ENCODE measurements at regions not wholly inside any gene's neighbourhood (a gene's known extent, or its start where the extent isn't known, plus 50 kb on each side); places are given as distances from the start of the nearest gene placed in this dataset.
A peak's percentile ranks its signal among the peaks of the same experiment; 100 is the strongest.
"Not testable (repeated sequence)": the region's sequence is repeated elsewhere in the genome, so short reads cannot be mapped to it uniquely, and the experiment has no call there.

DNA sequence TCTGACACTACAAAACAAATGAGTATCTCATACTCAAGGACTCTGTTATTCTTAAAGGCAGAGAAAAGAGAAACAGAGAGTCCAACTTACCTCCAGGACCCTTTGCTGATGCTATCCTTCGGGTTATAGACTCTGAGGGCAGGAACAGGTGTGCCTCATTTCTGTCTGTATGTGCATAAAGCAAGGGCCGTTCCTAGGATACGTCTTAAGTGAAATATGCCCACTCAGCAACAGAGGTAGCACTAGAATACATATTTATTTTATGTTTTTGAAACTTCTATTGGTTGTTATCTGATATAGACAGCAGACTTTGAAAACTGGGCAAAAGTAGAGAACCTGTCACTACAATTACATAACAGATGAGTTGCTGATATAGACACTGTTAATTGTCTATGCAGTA lies 89.3 kb upstream of the CPNE4 start:
- no peak overlapping the region for H3K4me3 ChIP-seq (ENCODE audit: low read depth, low read length)
- DNase-seq (ENCODE audit: low read depth): no peak
- in situ Hi-C loops (cut with HindIII; ENCODE audit: low sequenced_read_pairs): no loop called here
- TF ChIP-seq, protein P1, sequence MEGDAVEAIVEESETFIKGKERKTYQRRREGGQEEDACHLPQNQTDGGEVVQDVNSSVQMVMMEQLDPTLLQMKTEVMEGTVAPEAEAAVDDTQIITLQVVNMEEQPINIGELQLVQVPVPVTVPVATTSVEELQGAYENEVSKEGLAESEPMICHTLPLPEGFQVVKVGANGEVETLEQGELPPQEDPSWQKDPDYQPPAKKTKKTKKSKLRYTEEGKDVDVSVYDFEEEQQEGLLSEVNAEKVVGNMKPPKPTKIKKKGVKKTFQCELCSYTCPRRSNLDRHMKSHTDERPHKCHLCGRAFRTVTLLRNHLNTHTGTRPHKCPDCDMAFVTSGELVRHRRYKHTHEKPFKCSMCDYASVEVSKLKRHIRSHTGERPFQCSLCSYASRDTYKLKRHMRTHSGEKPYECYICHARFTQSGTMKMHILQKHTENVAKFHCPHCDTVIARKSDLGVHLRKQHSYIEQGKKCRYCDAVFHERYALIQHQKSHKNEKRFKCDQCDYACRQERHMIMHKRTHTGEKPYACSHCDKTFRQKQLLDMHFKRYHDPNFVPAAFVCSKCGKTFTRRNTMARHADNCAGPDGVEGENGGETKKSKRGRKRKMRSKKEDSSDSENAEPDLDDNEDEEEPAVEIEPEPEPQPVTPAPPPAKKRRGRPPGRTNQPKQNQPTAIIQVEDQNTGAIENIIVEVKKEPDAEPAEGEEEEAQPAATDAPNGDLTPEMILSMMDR (IDR thresholded peaks at IDR 0.05; ENCODE audit: low read depth, low read length, missing control alignments): no peak

DNA sequence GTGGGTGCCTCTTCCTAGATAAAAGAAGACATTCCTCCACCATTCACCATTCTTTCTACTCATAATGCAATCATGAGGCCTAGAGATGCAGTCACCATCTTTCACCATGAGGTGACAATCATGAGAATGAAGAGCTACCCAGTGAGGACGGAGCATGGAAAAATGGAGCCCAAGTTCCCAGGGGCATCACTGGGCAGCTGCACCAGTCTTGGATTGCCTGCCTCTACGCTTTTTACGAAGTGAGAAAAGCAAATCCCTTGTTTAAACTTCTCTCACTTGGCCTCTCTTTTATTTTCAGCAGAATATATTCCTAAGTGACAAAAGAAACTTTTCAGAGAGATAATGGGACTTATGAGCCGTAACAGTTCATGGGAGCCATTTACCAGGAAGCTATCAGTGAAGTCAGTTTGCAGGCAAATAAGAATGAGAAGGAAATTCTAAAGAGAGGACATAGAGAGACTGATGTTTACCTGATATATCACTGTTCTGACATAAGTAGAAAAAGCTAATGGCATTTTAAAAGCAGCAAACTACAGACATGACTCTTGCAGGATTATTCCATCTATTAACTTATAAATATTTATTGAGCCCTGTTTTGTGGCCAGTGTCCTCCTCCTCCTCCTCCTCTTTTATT lies 90.0 kb upstream of the CPNE4 start:
- in situ Hi-C loops (cut with HindIII; ENCODE audit: low sequenced_read_pairs): no loop called here
- DNase-seq (ENCODE audit: low read depth): no peak
- H3K4me3 ChIP-seq (ENCODE audit: low read depth, low read length): no peak overlapping the region
- TF ChIP-seq, protein P1 (IDR thresholded peaks at IDR 0.05; ENCODE audit: low read depth, low read length, missing control alignments): no peak

DNA sequence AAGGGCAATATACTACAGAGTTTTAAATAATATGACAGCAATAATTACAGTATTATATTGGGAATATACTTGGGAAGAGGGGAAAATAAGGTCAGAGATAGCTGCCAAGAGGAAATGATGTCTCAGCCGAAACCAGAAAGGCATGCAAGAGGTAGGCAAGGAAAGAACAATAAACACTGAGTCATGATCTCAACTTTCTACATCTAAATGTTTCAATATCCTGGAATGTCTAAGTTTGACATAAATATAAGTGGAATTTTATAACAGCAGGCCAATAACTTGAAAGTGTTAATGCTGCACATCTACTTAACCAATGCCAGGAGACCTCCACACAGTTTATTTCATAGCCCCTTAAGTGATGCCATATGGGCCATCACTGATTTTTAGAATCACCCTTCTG lies 99.8 kb upstream of the CPNE4 start:
- H3K4me3 ChIP-seq (ENCODE audit: low read depth, low read length): no peak overlapping the region
- in situ Hi-C loops (cut with HindIII; ENCODE audit: low sequenced_read_pairs): loop anchor here (5.0 kb wide), 1 partner anchor 43 kb away; no protein-coding TSS in a partner anchor
- TF ChIP-seq, protein P1 (IDR thresholded peaks at IDR 0.05; ENCODE audit: low read depth, low read length, missing control alignments): no peak
- peak; percentile 80 for DNase-seq (ENCODE audit: low read depth)

DNA sequence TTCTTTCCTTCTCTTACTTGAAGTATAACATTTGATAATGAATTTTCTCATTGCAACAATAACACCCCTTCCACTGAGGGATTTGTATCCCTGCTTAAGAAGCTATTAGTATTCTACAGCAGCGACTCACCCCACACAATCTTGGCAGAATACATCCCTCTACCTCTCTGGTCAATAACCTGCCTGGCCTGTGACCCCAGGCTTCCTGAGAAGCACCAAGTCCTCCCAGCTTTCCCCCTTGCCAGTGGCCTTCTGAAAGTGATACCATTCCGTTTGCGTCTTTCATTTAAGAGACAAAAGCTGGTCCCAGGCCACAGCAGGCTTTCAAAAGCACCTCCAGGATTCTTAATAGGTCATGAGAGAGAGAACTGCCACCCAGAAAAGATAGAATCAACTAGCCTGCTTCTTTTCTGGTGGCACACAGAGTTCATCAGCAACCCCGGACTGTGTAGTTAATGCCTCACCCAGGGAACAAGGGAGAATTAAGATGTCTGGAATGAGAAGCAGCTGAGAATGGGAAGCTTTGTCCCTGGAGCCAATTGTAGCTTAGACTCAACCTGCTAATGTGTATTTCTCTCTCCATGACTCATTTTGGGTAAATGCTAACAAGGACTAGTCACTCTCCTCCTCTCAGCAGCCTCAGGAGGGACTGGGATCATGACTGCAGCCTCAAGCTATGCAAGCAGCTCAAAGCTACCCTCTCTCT lies 101.0 kb upstream of the CPNE4 start:
- DNase-seq (ENCODE audit: low read depth): peak; percentile 88
- in situ Hi-C loops (cut with HindIII; ENCODE audit: low sequenced_read_pairs): loop anchor here (5.0 kb wide), 1 partner anchor 42 kb away; no protein-coding TSS in a partner anchor
- TF ChIP-seq, protein P1 (IDR thresholded peaks at IDR 0.05; ENCODE audit: low read depth, low read length, missing control alignments): no peak
- peak overlapping the region; percentile 23 for H3K4me3 ChIP-seq (ENCODE audit: low read depth, low read length)

DNA sequence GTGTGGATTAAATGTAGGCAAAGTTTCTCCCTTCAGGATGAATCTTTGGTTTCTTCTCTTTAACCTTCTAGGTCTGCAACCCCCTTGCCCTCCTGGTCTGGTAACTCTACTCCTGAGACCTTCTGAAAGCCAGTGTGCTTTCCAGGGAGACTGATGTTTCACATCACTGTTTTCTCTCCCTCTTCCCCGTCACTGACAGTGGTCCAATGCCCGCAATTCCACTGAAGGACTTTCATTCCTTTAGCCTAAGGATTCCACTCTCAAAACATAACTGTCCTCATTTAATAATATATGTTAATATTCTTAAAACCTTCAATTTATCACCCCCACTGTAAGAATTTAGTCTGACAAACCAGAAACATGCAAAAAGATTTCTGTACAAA lies 101.5 kb upstream of the CPNE4 start:
- TF ChIP-seq, protein P1 (IDR thresholded peaks at IDR 0.05; ENCODE audit: low read depth, low read length, missing control alignments): no peak
- no peak for DNase-seq (ENCODE audit: low read depth)
- in situ Hi-C loops (cut with HindIII; ENCODE audit: low sequenced_read_pairs): loop anchor here (5.0 kb wide), 1 partner anchor 41 kb away; no protein-coding TSS in a partner anchor
- H3K4me3 ChIP-seq (ENCODE audit: low read depth, low read length): no peak overlapping the region

DNA sequence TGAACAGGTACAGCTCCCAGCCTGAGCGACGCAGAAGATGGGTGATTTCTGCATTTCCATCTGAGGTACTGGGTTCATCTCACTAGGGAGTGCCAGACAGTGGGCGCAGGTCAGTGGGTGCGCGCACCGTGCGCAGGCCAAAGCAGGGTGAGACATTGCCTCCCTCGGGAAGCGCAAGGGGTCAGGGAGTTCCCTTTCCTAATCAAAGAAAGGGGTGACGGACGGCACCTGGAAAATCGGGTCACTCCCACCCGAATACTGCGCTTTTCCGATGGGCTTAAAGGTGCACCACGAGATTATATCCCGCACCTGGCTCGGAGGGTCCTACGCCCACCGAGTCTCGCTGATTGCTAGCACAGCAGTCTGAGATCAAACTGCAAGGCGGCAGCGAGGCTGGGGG lies 102.1 kb upstream of the CPNE4 start:
- H3K4me3 ChIP-seq (ENCODE audit: low read depth, low read length); DNase-seq (ENCODE audit: low read depth): not testable (repeated sequence)
- in situ Hi-C loops (cut with HindIII; ENCODE audit: low sequenced_read_pairs): loop anchor here (5.0 kb wide), 1 partner anchor 40 kb away; no protein-coding TSS in a partner anchor

DNA sequence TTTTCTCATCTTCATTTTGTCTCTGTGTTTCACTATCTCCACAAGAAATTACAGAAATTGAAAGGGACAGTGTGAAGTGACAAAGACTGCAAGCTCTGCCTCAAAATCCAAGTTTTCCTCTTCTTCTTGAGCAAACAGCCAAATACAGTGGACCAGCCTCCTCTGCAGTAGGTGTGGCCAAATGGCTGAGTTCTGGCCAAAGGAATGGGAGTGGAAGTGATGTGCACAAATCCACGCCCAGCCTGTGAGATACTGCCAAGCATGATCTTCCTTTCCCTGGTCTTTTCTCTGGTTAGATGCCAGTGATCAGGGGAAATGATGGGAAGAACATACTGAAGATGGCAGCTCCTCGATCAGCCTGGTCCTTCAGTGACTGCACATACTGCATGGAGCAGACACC lies 111.0 kb upstream of the CPNE4 start:
- TF ChIP-seq, protein P1 (IDR thresholded peaks at IDR 0.05; ENCODE audit: low read depth, low read length, missing control alignments): no peak
- in situ Hi-C loops (cut with HindIII; ENCODE audit: low sequenced_read_pairs): no loop called here
- DNase-seq (ENCODE audit: low read depth): no peak
- no peak overlapping the region for H3K4me3 ChIP-seq (ENCODE audit: low read depth, low read length)

Data from astrocyte of the cerebellum (primary cell).